ENCODE measurements at regions not wholly inside any gene's neighbourhood (a gene's known extent, or its start where the extent isn't known, plus 50 kb on each side); places are given as distances from the start of the nearest gene placed in this dataset.

GRCh38 chr5:2263763-2264162 is 381.0 kb upstream of the IRX4 start:
- DNase-seq (ENCODE audit: low read depth), result no peak

GRCh38 chr5:2262620-2263019 is 379.9 kb upstream of the IRX4 start:
- no peak for DNase-seq (ENCODE audit: low read depth)

GRCh38 chr5:2261004-2261703 is 378.4 kb upstream of the IRX4 start:
- DNase-seq (ENCODE audit: low read depth), result no peak

GRCh38 chr5:2260211-2261003 is 377.7 kb upstream of the IRX4 start:
- DNase-seq (ENCODE audit: low read depth), result no peak

- DNase-seq (ENCODE audit: low read depth), result no peak
These were observed 376.9 kb upstream of the IRX4 start for GRCh38 chr5:2259494-2260107.

GRCh38 chr5:2258861-2259260 is 376.1 kb upstream of the IRX4 start:
- DNase-seq (ENCODE audit: low read depth), result no peak

GRCh38 chr5:2257326-2258244 is 374.9 kb upstream of the IRX4 start:
- DNase-seq (ENCODE audit: low read depth), result no peak

GRCh38 chr5:2256691-2257280 is 374.1 kb upstream of the IRX4 start:
- DNase-seq (ENCODE audit: low read depth), result no peak

- DNase-seq (ENCODE audit: low read depth), result no peak
These were observed 373.4 kb upstream of the IRX4 start for GRCh38 chr5:2255915-2256690.

GRCh38 chr5:2254880-2255750 is 372.4 kb upstream of the IRX4 start:
- no peak for DNase-seq (ENCODE audit: low read depth)

GRCh38 chr5:2254406-2254805 is 371.7 kb upstream of the IRX4 start:
- DNase-seq (ENCODE audit: low read depth), result no peak

- DNase-seq (ENCODE audit: low read depth), result no peak
These were observed 370.6 kb upstream of the IRX4 start for GRCh38 chr5:2253040-2253975.

GRCh38 chr5:2251751-2252150 is 369.0 kb upstream of the IRX4 start:
- no peak for DNase-seq (ENCODE audit: low read depth)

- DNase-seq (ENCODE audit: low read depth), result no peak
These were observed 368.6 kb upstream of the IRX4 start for GRCh38 chr5:2251298-2251697.

- DNase-seq (ENCODE audit: low read depth), result no peak
These were observed 367.7 kb upstream of the IRX4 start for GRCh38 chr5:2250365-2250950.

- DNase-seq (ENCODE audit: low read depth), result no peak
These were observed 366.7 kb upstream of the IRX4 start for GRCh38 chr5:2249442-2249841.

- no peak for DNase-seq (ENCODE audit: low read depth)
These were observed 366.3 kb upstream of the IRX4 start for GRCh38 chr5:2249026-2249425.

- DNase-seq (ENCODE audit: low read depth), result no peak
These were observed 359.8 kb upstream of the IRX4 start for GRCh38 chr5:2242539-2242938.

All from stimulated activated CD8-positive, alpha-beta memory T cell treated with anti-CD3 and anti-CD28 coated beads, Interleukin-12 subunit alpha, Interleukin-12 subunit beta, amount 100 ng/mL, for 4 hours (primary cell).